ENCODE measurements at regions not wholly inside any gene's neighbourhood (a gene's known extent, or its start where the extent isn't known, plus 50 kb on each side); places are given as distances from the start of the nearest gene placed in this dataset.

DNA sequence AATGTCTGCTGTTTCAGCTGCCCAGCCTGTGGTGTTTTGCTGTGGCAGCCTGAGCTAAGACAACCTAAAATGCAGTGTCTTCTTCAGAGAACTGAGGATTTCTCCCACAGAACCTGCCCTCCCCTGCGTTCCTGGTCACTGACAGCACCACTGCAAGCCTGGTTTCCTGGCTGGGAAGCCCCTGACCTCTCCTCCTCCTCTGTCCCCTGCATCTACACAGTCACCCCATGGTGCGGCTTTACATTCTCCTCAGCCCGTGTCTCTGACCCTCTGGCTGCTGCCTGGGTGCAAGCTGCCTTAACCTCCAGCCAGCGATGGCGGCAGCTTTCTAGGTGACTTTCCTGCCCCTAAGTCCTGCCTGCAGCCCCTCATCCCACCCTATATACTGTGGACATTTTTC, 337.3 kb upstream of the ZNF32 start:
- TF ChIP-seq CTCF (IDR thresholded peaks at IDR 0.05) (no peak), ELF1 (IDR thresholded peaks at IDR 0.05) (no peak), RAD21 (IDR thresholded peaks at IDR 0.05; ENCODE audit: low read length) (no peak), MAX (IDR thresholded peaks at IDR 0.05; ENCODE audit: low read depth) (no peak), MXI1 (IDR thresholded peaks at IDR 0.05; ENCODE audit: low read depth, low read length) (no peak), RFX5 (IDR thresholded peaks at IDR 0.05; ENCODE audit: low read length) (no peak), CHD2 (IDR thresholded peaks at IDR 0.05; ENCODE audit: low read length, partially characterized antibody) (no peak), YY1 (IDR thresholded peaks at IDR 0.05; ENCODE audit: low read depth) (no peak), SMC3 (IDR thresholded peaks at IDR 0.05; ENCODE audit: low read depth, low read length) (no peak), RCOR1 (IDR thresholded peaks at IDR 0.05; ENCODE audit: low read length) (no peak), PBX3 (IDR thresholded peaks at IDR 0.05) (no peak), ZBTB33 (IDR thresholded peaks at IDR 0.05; ENCODE audit: borderline replicate concordance, low read depth) (no peak)
